IMR-90 (cell line): ENCODE measurements at regions not wholly inside any gene's neighbourhood (a gene's known extent, or its start where the extent isn't known, plus 50 kb on each side); places are given as distances from the start of the nearest gene placed in this dataset.

Source experiments
- ATAC-seq: fragments of 200-7000 bp; cut with Tn5 transposase; 2 replicates; pipeline ENCODE4 v1.9.1; 2020; ENCODE audit warnings: low read depth, mild to moderate bottlenecking, moderate library complexity
- BruUV-seq: library from RNA; stranded (reverse); fragments of 400-500 nt; replicated peaks from 2 replicates; lab custom pipeline; 2021; lab: Mats Ljungman, UMichigan
- CTCF ChIA-PET: fragments of 300-600 bp; formaldehyde crosslinking; extraction: SDS; loops from one replicate; lab custom pipeline; 2021; ENCODE audit warnings: antibody characterized with exemption; lab: Yijun Ruan, JAX
- POLR2A ChIA-PET: fragments of 300-600 bp; sonication (Branson Sonifier 250); formaldehyde crosslinking; loops from one replicate; lab custom pipeline; 2022; ENCODE audit warnings: antibody characterized with exemption; ENCODE audit not compliant: unreplicated experiment; lab: Charles Lee
- DNase-seq: peaks from one replicate; pipeline ENCODE4 v3.0.0; 2013
- H2AFZ ChIP-seq: replicated peaks from 2 replicates; pipeline ENCODE3; 2013; ENCODE audit warnings: low read length, mild to moderate bottlenecking; ENCODE audit not compliant: poor library complexity
- H2AK5ac ChIP-seq: 2 replicates; pipeline ENCODE4 v1.6.1; 2013; ENCODE audit warnings: low read depth, low read length, inconsistent platforms
- H2AK9ac ChIP-seq: replicated peaks from 2 replicates; pipeline ENCODE3; 2013; ENCODE audit warnings: mild to moderate bottlenecking, low read depth, low read length, moderate library complexity; ENCODE audit not compliant: poor library complexity
- H2BK120ac ChIP-seq: 2 replicates; pipeline ENCODE4 v1.6.1; 2013; ENCODE audit warnings: low read depth, low read length, inconsistent platforms
- H2BK15ac ChIP-seq: 3 replicates; pipeline ENCODE4 v1.6.1; 2013; ENCODE audit warnings: low read depth, low read length, inconsistent platforms
- H2BK20ac ChIP-seq: 2 replicates; pipeline ENCODE4 v1.6.1; 2013; ENCODE audit warnings: low read depth, mild to moderate bottlenecking, inconsistent platforms, low read length, moderate library complexity
- H2BK5ac ChIP-seq: 2 replicates; pipeline ENCODE4 v1.6.1; 2013; ENCODE audit warnings: mild to moderate bottlenecking, low read depth, low read length, inconsistent platforms; ENCODE audit not compliant: poor library complexity, severe bottlenecking
- H3K14ac ChIP-seq: replicated peaks from 2 replicates; pipeline ENCODE4 v1.6.1; 2013; ENCODE audit warnings: low read depth, low read length, inconsistent platforms
- H3K18ac ChIP-seq: 2 replicates; pipeline ENCODE4 v1.6.1; 2013; ENCODE audit warnings: low read depth, low read length, control low read depth
- H3K23ac ChIP-seq: 2 replicates; pipeline ENCODE4 v1.6.1; 2013; ENCODE audit warnings: low read depth, low read length, inconsistent platforms
- H3K27ac ChIP-seq: 2 replicates; pipeline ENCODE4 v1.5.1; 2013; ENCODE audit warnings: mild to moderate bottlenecking, control low read depth, low read length; ENCODE audit not compliant: insufficient read depth
- H3K27me3 ChIP-seq: 2 replicates; pipeline ENCODE4 v1.6.1; 2013; ENCODE audit warnings: low read length; ENCODE audit not compliant: control insufficient read depth, insufficient read depth
- H3K36me3 ChIP-seq: 2 replicates; pipeline ENCODE4 v1.6.1; 2013; ENCODE audit warnings: low read length, mixed read lengths; ENCODE audit not compliant: control insufficient read depth, insufficient read depth
- H3K4ac ChIP-seq: 2 replicates; pipeline ENCODE4 v1.6.1; 2013; ENCODE audit warnings: low read depth, low read length, inconsistent platforms
- H3K4me1 ChIP-seq: 2 replicates; pipeline ENCODE4 v1.6.1; 2013; ENCODE audit warnings: low read length, mixed read lengths; ENCODE audit not compliant: control insufficient read depth, insufficient read depth
- H3K4me2 ChIP-seq: 2 replicates; pipeline ENCODE4 v1.6.1; 2013; ENCODE audit warnings: low read depth, mild to moderate bottlenecking, control low read depth, low read length, moderate library complexity
- H3K4me3 ChIP-seq: 2 replicates; pipeline ENCODE4 v1.5.1; 2013; ENCODE audit warnings: low read depth, mild to moderate bottlenecking, control low read depth, low read length, moderate library complexity; ENCODE audit not compliant: insufficient read depth
- H3K56ac ChIP-seq: 2 replicates; pipeline ENCODE4 v1.6.1; 2013; ENCODE audit warnings: low read length, inconsistent platforms; ENCODE audit not compliant: insufficient read depth; ENCODE audit errors: extremely low read depth
- H3K79me1 ChIP-seq, 2 experiments: 2 replicates each; pipeline ENCODE4 v1.6.1; 2013; ENCODE audit warnings: low read length in 2 of 2, inconsistent platforms in 1 of 2, low read depth in 1 of 2
- H3K9ac ChIP-seq: 2 replicates; pipeline ENCODE4 v1.6.1; 2013; ENCODE audit warnings: low read depth, low read length, control low read depth
- H3K9me1 ChIP-seq: 2 replicates; pipeline ENCODE4 v1.6.1; 2013; ENCODE audit warnings: low read length, inconsistent platforms; ENCODE audit not compliant: insufficient read depth
- H3K9me3 ChIP-seq: 2 replicates; pipeline ENCODE4 v1.6.1; 2013; ENCODE audit warnings: low read length; ENCODE audit not compliant: control insufficient read depth, insufficient read depth
- H4K20me1 ChIP-seq: 2 replicates; pipeline ENCODE4 v1.6.1; 2013; ENCODE audit warnings: low read length, inconsistent platforms; ENCODE audit not compliant: insufficient read depth
- H4K5ac ChIP-seq: 2 replicates; pipeline ENCODE4 v1.6.1; 2013; ENCODE audit warnings: mild to moderate bottlenecking, low read depth, low read length, control low read depth
- H4K8ac ChIP-seq, 2 experiments: 2 replicates each; pipeline ENCODE4 v1.6.1; 2013; ENCODE audit warnings: low read depth in 2 of 2, low read length in 2 of 2, control low read depth in 1 of 2, inconsistent platforms in 1 of 2
- H4K91ac ChIP-seq: 2 replicates; pipeline ENCODE4 v1.6.1; 2013; ENCODE audit warnings: low read depth, low read length, inconsistent platforms; ENCODE audit not compliant: insufficient read depth
- BHLHE40 ChIP-seq: fragments of 150-350 bp; IDR thresholded peaks from 2 replicates; pipeline ENCODE4 v1.6.1; 2016; ENCODE audit warnings: mild to moderate bottlenecking, low read depth, low read length
- ELK1 ChIP-seq: fragments of 150-350 bp; IDR thresholded peaks from 2 replicates; pipeline ENCODE4 v1.6.1; 2016; ENCODE audit warnings: low read depth, mild to moderate bottlenecking, low read length, moderate library complexity, borderline replicate concordance
- RCOR1 ChIP-seq: IDR thresholded peaks from 2 replicates; pipeline ENCODE4 v1.6.1; 2012; ENCODE audit warnings: mild to moderate bottlenecking, low read length, improper control_type of control experiment; ENCODE audit not compliant: insufficient replicate concordance
- SMC3 ChIP-seq: fragments of 150-350 bp; IDR thresholded peaks from 2 replicates; pipeline ENCODE4 v1.6.1; 2016; ENCODE audit warnings: low read depth, mild to moderate bottlenecking, antibody characterized with exemption, low read length, moderate library complexity
- WGBS, 2 experiments: methylation state at CpG; one replicate each; pipeline versions ENCODE4 v1.1.5 to v1.1.7; 2013; ENCODE audit warnings: missing lambda C conversion rate in 2 of 2; ENCODE audit not compliant: insufficient read length in 1 of 2; ENCODE audit errors: extremely low coverage in 2 of 2; 5-methylcytosine and 5-hydroxymethylcytosine counted together
- dilution Hi-C: fragments of 300-500 bp; cut with HindIII; formaldehyde crosslinking; loops from one replicate; pipeline ENCODE4 v1.14.3; 2018; ENCODE audit warnings: low sequenced_read_pairs; ENCODE audit not compliant: unreplicated experiment
- in situ Hi-C: fragments of 300-500 bp; cut with MboI; formaldehyde crosslinking; loops from 3 replicates; pipeline ENCODE4 v1.14.3; 2019; ENCODE audit warnings: low sequenced_read_pairs, inconsistent platforms, mixed read lengths
- intact Hi-C: fragments of 100-400 bp; cut with micrococcal nuclease; formaldehyde crosslinking; loops from 2 replicates; pipeline ENCODE4 v1.10.0; 2022

GRCh38 chr2:236686561-236686960 lies 116.9 kb downstream of the ACKR3 start:
- Histone ChIP-seq H3K14ac (no peak overlapping the region), H3K36me3 (no peaks in the 10 kb centered on the region), H2AFZ (no peak overlapping the region), H2BK20ac (no peak overlapping the region), H3K56ac (no peak overlapping the region), H3K27me3 (peaks cover 16% of the 10 kb centered on the region), H3K4me1 (peaks cover 2% of the 10 kb centered on the region; the same call in 1 of the 2 replicates), H2AK9ac (no peak overlapping the region), H2AK5ac (no peak overlapping the region), H4K20me1 (no peaks in the 10 kb centered on the region), H3K18ac (no peak overlapping the region), H4K8ac (no peak overlapping the region), H4K91ac (no peak overlapping the region), H2BK120ac (no peak overlapping the region), H3K9me1 (no peaks in the 10 kb centered on the region), H4K5ac (no peak overlapping the region), H3K4me3 (no peak overlapping the region), H3K9ac (no peak overlapping the region), H3K4me2 (no peak overlapping the region), H3K79me1 (no peaks in the 10 kb centered on the region), H3K23ac (no peak overlapping the region), H3K4ac (no peak overlapping the region), H3K27ac (no peak overlapping the region), H3K9me3 (no peaks in the 10 kb centered on the region), H2BK15ac (no peak overlapping the region), H2BK5ac (no peak overlapping the region)
- ChIA-PET POLR2A (no interaction called here), CTCF (no interaction called here)
- BruUV-seq, result no TSS peak
- no CpG with 5 or more reads among the region's 2 CpGs for WGBS, 2 experiments
- ATAC-seq (no peak), DNase-seq (no peak)
- in situ Hi-C loops, result no loop called here
- intact Hi-C loops, result no loop called here
- TF ChIP-seq BHLHE40 (no peak), RCOR1 (no peak), ELK1 (no peak), SMC3 (no peak)
- dilution Hi-C loops, result no loop called here
